PC-9 (cell line): ENCODE measurements at regions not wholly inside any gene's neighbourhood (a gene's known extent, or its start where the extent isn't known, plus 50 kb on each side); places are given as distances from the start of the nearest gene placed in this dataset.

Source experiments
- CTCF ChIP-seq: fragments of 200-600 bp; sonication (generic); conservative IDR thresholded peaks from 2 replicates; pipeline ENCODE4 v1.6.1; 2017; ENCODE audit warnings: mixed run types, antibody characterized with exemption, mild to moderate bottlenecking, moderate library complexity
- EZH2 ChIP-seq: fragments of 200-600 bp; sonication (generic); IDR thresholded peaks from 2 replicates; pipeline ENCODE4 v1.8.0; 2017; ENCODE audit warnings: antibody characterized with exemption, low read depth

GRCh38 chr16:88284101-88284500 is 98.7 kb upstream of the ZNF469 start:
- TF ChIP-seq EZH2 (no peak), CTCF (no peak)
